HG02884 (cell line): ENCODE measurements at regions not wholly inside any gene's neighbourhood (a gene's known extent, or its start where the extent isn't known, plus 50 kb on each side); places are given as distances from the start of the nearest gene placed in this dataset.
A peak's percentile ranks its signal among the peaks of the same experiment; 100 is the strongest.

Experiments used
- ATAC-seq: cut with Tn5 transposase; IDR thresholded peaks from one replicate; pipeline ENCODE4 v1.9.1; 2021; ENCODE audit warnings: mild to moderate bottlenecking, moderate library complexity; ENCODE audit not compliant: unreplicated experiment

- ATAC-seq, result no peak
These were observed 570.8 kb upstream of the TLE4 start for GRCh38 chr9:79001012-79001411.

GRCh38 chr9:79003514-79003913 lies 568.3 kb upstream of the TLE4 start:
- ATAC-seq, result no peak

GRCh38 chr9:79004032-79004431 lies 567.7 kb upstream of the TLE4 start:
- ATAC-seq, result no peak

- no peak for ATAC-seq
These were observed 565.2 kb upstream of the TLE4 start for GRCh38 chr9:79006546-79006945.

- ATAC-seq, result peak; percentile 95
These were observed 563.9 kb upstream of the TLE4 start for GRCh38 chr9:79007701-79008483.

- ATAC-seq, result no peak
These were observed 562.8 kb upstream of the TLE4 start for GRCh38 chr9:79008916-79009315.

- no peak for ATAC-seq
These were observed 560.3 kb upstream of the TLE4 start for GRCh38 chr9:79011461-79011860.

GRCh38 chr9:79012561-79012960 lies 559.2 kb upstream of the TLE4 start:
- no peak for ATAC-seq

GRCh38 chr9:79013715-79014610 lies 557.8 kb upstream of the TLE4 start:
- ATAC-seq, result no peak

- ATAC-seq, result no peak
These were observed 556.7 kb upstream of the TLE4 start for GRCh38 chr9:79014929-79015699.

GRCh38 chr9:79015951-79016350 lies 555.8 kb upstream of the TLE4 start:
- no peak for ATAC-seq

GRCh38 chr9:79020276-79020675 lies 551.5 kb upstream of the TLE4 start:
- ATAC-seq, result no peak

GRCh38 chr9:79021084-79021483 lies 550.7 kb upstream of the TLE4 start:
- ATAC-seq, result no peak

- no peak for ATAC-seq
These were observed 548.6 kb upstream of the TLE4 start for GRCh38 chr9:79023134-79023580.

- peak; percentile 64 for ATAC-seq
These were observed 545.4 kb upstream of the TLE4 start for GRCh38 chr9:79026316-79026715.

GRCh38 chr9:79028101-79028500 lies 543.7 kb upstream of the TLE4 start:
- ATAC-seq, result no peak

- no peak for ATAC-seq
These were observed 537.2 kb upstream of the TLE4 start for GRCh38 chr9:79034583-79034982.

GRCh38 chr9:79037338-79037737 lies 534.4 kb upstream of the TLE4 start:
- no peak for ATAC-seq

GRCh38 chr9:79040671-79041070 lies 531.1 kb upstream of the TLE4 start:
- ATAC-seq, result no peak

GRCh38 chr9:79041266-79041665 lies 530.5 kb upstream of the TLE4 start:
- no peak for ATAC-seq

GRCh38 chr9:79043916-79044315 lies 527.8 kb upstream of the TLE4 start:
- no peak for ATAC-seq
